SK-N-SH (cell line): ENCODE measurements at regions not wholly inside any gene's neighbourhood (a gene's known extent, or its start where the extent isn't known, plus 50 kb on each side); places are given as distances from the start of the nearest gene placed in this dataset.
"Not testable (repeated sequence)": the region's sequence is repeated elsewhere in the genome, so short reads cannot be mapped to it uniquely, and the experiment has no call there.

Experiments used
- CTCF ChIA-PET: fragments of 300-600, 350-600 bp; formaldehyde crosslinking; extraction: SDS; loops from one replicate; lab custom pipeline; 2021; lab: Yijun Ruan, JAX
- POLR2A ChIA-PET: fragments of 350-600 bp; sonication (Branson Sonifier 250); formaldehyde crosslinking; extraction: SDS; loops from one replicate; lab custom pipeline; 2020; ENCODE audit warnings: antibody characterized with exemption, inconsistent platforms; lab: Yijun Ruan, JAX
- DNase-seq: peaks from one replicate; pipeline ENCODE4 v3.0.0; 2012
- H2AFZ ChIP-seq: fragments of 200-600 bp; sonication (generic); 2 replicates; pipeline ENCODE4 v1.8.1; 2016; ENCODE audit warnings: antibody characterized with exemption, mild to moderate bottlenecking, low read depth
- H3F3A ChIP-seq: fragments of 200-600 bp; sonication (generic); replicated peaks from 2 replicates; pipeline ENCODE3; 2016; ENCODE audit warnings: antibody characterized with exemption, mild to moderate bottlenecking; ENCODE audit not compliant: insufficient read depth
- H3K27ac ChIP-seq, 2 experiments: fragments of 200-500 bp in 1 of 2; fragments of 200-600 bp in 1 of 2; sonication (Bioruptor generic) in 1 of 2; sonication (generic), shearing (Covaris generic) in 1 of 2; 2 replicates each; pipeline versions ENCODE4 v1.5.1 to v1.6.1; 2014 to 2016; ENCODE audit warnings: low read depth in 2 of 2, inconsistent platforms in 1 of 2, low read length in 1 of 2, mild to moderate bottlenecking in 1 of 2, mixed read lengths in 1 of 2
- H3K27me3 ChIP-seq: fragments of 200-600 bp; sonication (generic), shearing (Covaris generic); 2 replicates; pipeline ENCODE4 v1.6.1; 2016; ENCODE audit warnings: mixed run types; ENCODE audit not compliant: insufficient read depth
- H3K36me3 ChIP-seq, 2 experiments: fragments of 200-500 bp in 1 of 2; fragments of 200-600 bp in 1 of 2; sonication (Bioruptor generic) in 1 of 2; sonication (generic) in 1 of 2; replicated peaks in 1 of 2; 2 replicates each; pipeline versions ENCODE3 to v1.5.1; 2014 to 2016; ENCODE audit warnings: low read length in 1 of 2, mild to moderate bottlenecking in 1 of 2; ENCODE audit not compliant: insufficient read depth in 2 of 2, control insufficient read depth in 1 of 2
- H3K4me1 ChIP-seq, 2 experiments: fragments of 200-500 bp in 1 of 2; fragments of 200-600 bp in 1 of 2; sonication (Bioruptor generic) in 1 of 2; sonication (generic), shearing (Covaris generic) in 1 of 2; 2 replicates each; pipeline versions ENCODE4 v1.5.1 to v1.6.1; 2014 to 2016; ENCODE audit warnings: low read depth in 1 of 2, low read length in 1 of 2, mixed run types in 1 of 2; ENCODE audit not compliant: insufficient read depth in 2 of 2, control insufficient read depth in 1 of 2
- H3K4me2 ChIP-seq: fragments of 200-600 bp; sonication (generic), shearing (Covaris generic); 2 replicates; pipeline ENCODE4 v1.6.1; 2017; ENCODE audit warnings: mixed run types
- H3K4me3 ChIP-seq, 2 experiments: fragments of 200-500 bp in 1 of 2; fragments of 200-600 bp in 1 of 2; sonication (Bioruptor generic) in 1 of 2; sonication (generic), shearing (Covaris generic) in 1 of 2; 2 replicates each; pipeline versions ENCODE4 v1.5.1 to v1.8.1; 2014 to 2016; ENCODE audit warnings: low read depth in 2 of 2, inconsistent platforms in 1 of 2, low read length in 1 of 2, mild to moderate bottlenecking in 1 of 2, mixed read lengths in 1 of 2, moderate library complexity in 1 of 2
- H3K79me2 ChIP-seq: fragments of 200-600 bp; sonication (generic); 2 replicates; pipeline ENCODE4 v1.8.1; 2017; ENCODE audit warnings: mild to moderate bottlenecking; ENCODE audit not compliant: insufficient read depth
- H3K9ac ChIP-seq: fragments of 200-600 bp; sonication (generic); 2 replicates; pipeline ENCODE4 v1.6.1; 2017; ENCODE audit warnings: mixed run types
- H3K9me2 ChIP-seq: fragments of 200-600 bp; sonication (generic); 2 replicates; pipeline ENCODE4 v1.6.1; 2017; ENCODE audit warnings: mixed run types
- H3K9me3 ChIP-seq: fragments of 200-600 bp; sonication (generic); 2 replicates; pipeline ENCODE4 v1.6.1; 2017; ENCODE audit warnings: mixed run types, mild to moderate bottlenecking, moderate library complexity
- H4K20me1 ChIP-seq: fragments of 200-600 bp; sonication (generic); 2 replicates; pipeline ENCODE4 v1.6.1; 2017; ENCODE audit warnings: mild to moderate bottlenecking, mixed run types; ENCODE audit not compliant: insufficient read depth
- CHD2 ChIP-seq: fragments of 150-350 bp; IDR thresholded peaks from 2 replicates; pipeline ENCODE4 v1.6.1; 2018; ENCODE audit warnings: low read length; ENCODE audit not compliant: partially characterized antibody
- ELF1 ChIP-seq: IDR thresholded peaks from 2 replicates; pipeline ENCODE4 v1.4.0; 2012
- FOSL2 ChIP-seq: IDR thresholded peaks from 2 replicates; pipeline ENCODE4 v1.4.0; 2012; ENCODE audit warnings: low read depth, mild to moderate bottlenecking, moderate library complexity, borderline replicate concordance
- GABPA ChIP-seq: IDR thresholded peaks from 2 replicates; pipeline ENCODE4 v1.4.0; 2012; ENCODE audit warnings: low read depth, mild to moderate bottlenecking
- MXI1 ChIP-seq: IDR thresholded peaks from 2 replicates; pipeline ENCODE4 v1.6.1; 2012; ENCODE audit warnings: mild to moderate bottlenecking, low read depth, low read length, improper control_type of control experiment
- NFIC ChIP-seq: IDR thresholded peaks from 2 replicates; pipeline ENCODE4 v1.4.0; 2012; ENCODE audit warnings: borderline replicate concordance
- POLR2AphosphoS5 ChIP-seq: IDR thresholded peaks from 2 replicates; pipeline ENCODE4 v1.6.1; 2012; ENCODE audit warnings: low read depth, low read length
- RFX5 ChIP-seq: IDR thresholded peaks from 2 replicates; pipeline ENCODE4 v1.6.1; 2012; ENCODE audit warnings: mild to moderate bottlenecking, improper control_type of control experiment, low read length
- RXRA ChIP-seq: IDR thresholded peaks from 2 replicates; pipeline ENCODE4 v1.4.0; 2012; ENCODE audit warnings: low read depth, mild to moderate bottlenecking, borderline replicate concordance
- SIN3A ChIP-seq: IDR thresholded peaks from 2 replicates; pipeline ENCODE4 v1.6.1; 2012; ENCODE audit warnings: low read depth, mild to moderate bottlenecking, low read length, moderate library complexity, borderline replicate concordance
- TCF12 ChIP-seq: IDR thresholded peaks from 2 replicates; pipeline ENCODE4 v1.4.0; 2012
- TEAD4 ChIP-seq: IDR thresholded peaks from 2 replicates; pipeline ENCODE4 v1.4.0; 2012; ENCODE audit warnings: mild to moderate bottlenecking, borderline replicate concordance; ENCODE audit not compliant: insufficient read depth
- ZBTB33 ChIP-seq: IDR thresholded peaks from 2 replicates; pipeline ENCODE4 v1.4.0; 2012; ENCODE audit warnings: low read depth, borderline replicate concordance
- WGBS: methylation state at CpG from one replicate; pipeline ENCODE4 v1.1.6; 2017; ENCODE audit warnings: low lambda C conversion rate; 5-methylcytosine and 5-hydroxymethylcytosine counted together

GRCh38 chr4:171478181-171478580, 335.0 kb upstream of the GALNTL6 start:
- Histone ChIP-seq H3K27ac (no peak overlapping the region), H3F3A (no peaks in the 10 kb centered on the region), H3K9me2 (no peaks in the 10 kb centered on the region), H3K27me3 (no peaks in the 10 kb centered on the region), H3K36me3 (no peaks in the 10 kb centered on the region), H3K4me3 (no peak overlapping the region), H3K79me2 (no peaks in the 10 kb centered on the region), H2AFZ (no peak overlapping the region), H3K9me3 (no peaks in the 10 kb centered on the region), H4K20me1 (no peaks in the 10 kb centered on the region), H3K4me2 (no peak overlapping the region), H3K9ac (no peak overlapping the region), H3K4me1 (no peaks in the 10 kb centered on the region)
- TF ChIP-seq NFIC (no peak), CHD2 (no peak), TEAD4 (no peak), ZBTB33 (no peak), RXRA (no peak), RFX5 (no peak), SIN3A (no peak), ELF1 (no peak), GABPA (no peak), FOSL2 (no peak)
- ChIA-PET POLR2A (no interaction called here), CTCF (no interaction called here)
- WGBS: 36% methylated on average over 1 of the region's 1 CpG
- DNase-seq: no peak

- CTCF ChIA-PET, H3K27me3 ChIP-seq, POLR2A ChIA-PET, H3K9me3 ChIP-seq, H3K4me2 ChIP-seq, H3K4me1 ChIP-seq, H4K20me1 ChIP-seq, H3K9me2 ChIP-seq, H3K27ac ChIP-seq, H3K9ac ChIP-seq, H3F3A ChIP-seq, DNase-seq, H3K4me3 ChIP-seq, H3K79me2 ChIP-seq, H2AFZ ChIP-seq, H3K36me3 ChIP-seq: not testable (repeated sequence)
- WGBS: 36% methylated on average over 3 of the region's 3 CpGs
These were observed 338.1 kb upstream of the GALNTL6 start for GRCh38 chr4:171475111-171475510.

- ChIA-PET POLR2A (no interaction called here), CTCF (no interaction called here)
- Histone ChIP-seq H2AFZ (no peak overlapping the region), H3K4me2 (no peak overlapping the region), H3K9ac (no peak overlapping the region), H3K79me2 (no peaks in the 10 kb centered on the region), H4K20me1 (no peaks in the 10 kb centered on the region), H3K36me3 (no peaks in the 10 kb centered on the region), H3K27ac (no peak overlapping the region), H3K4me1 (no peaks in the 10 kb centered on the region), H3K9me2 (no peaks in the 10 kb centered on the region), H3K4me3 (no peak overlapping the region), H3F3A (no peaks in the 10 kb centered on the region), H3K9me3 (no peaks in the 10 kb centered on the region), H3K27me3 (no peaks in the 10 kb centered on the region)
- DNase-seq: no peak
- WGBS: 14% methylated on average over 2 of the region's 2 CpGs
- no peak for TF ChIP-seq FOSL2
- TF ChIP-seq ELF1: no peak
- no peak for TF ChIP-seq POLR2AphosphoS5
- TF ChIP-seq TCF12: no peak
- TF ChIP-seq MXI1: no peak
These were observed 340.0 kb upstream of the GALNTL6 start for GRCh38 chr4:171473155-171473554.
